ENCODE measurements at regions not wholly inside any gene's neighbourhood (a gene's known extent, or its start where the extent isn't known, plus 50 kb on each side); places are given as distances from the start of the nearest gene placed in this dataset.

DNA sequence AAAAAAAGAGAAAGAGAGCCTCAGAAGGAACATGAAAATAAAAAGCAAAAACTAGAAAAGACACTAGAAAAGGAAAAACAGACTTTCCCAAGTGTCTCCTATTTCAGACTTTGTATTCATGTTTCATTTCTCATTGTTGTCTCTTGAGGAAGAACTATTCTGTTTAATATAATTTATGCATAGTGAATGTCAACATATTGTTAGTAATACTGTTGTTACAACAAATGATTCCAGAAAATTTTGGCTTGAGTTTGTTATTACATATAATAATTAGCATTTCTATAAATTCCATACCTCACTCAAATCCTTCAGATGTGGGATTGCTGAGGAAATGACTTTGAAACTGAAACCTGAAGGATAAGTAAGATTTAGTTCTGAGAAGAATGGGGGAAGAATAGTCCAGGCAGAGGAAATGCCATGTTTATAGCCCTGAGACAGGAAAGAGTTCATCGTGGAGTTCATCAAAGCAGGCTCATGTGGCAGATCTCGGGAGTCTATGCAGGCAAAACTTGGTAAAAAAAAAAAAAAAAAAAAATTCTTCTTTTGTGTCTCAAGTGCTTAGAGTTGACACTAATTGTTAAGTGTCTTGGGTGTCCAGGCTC lies 53.1 kb upstream of the EIF2S2 start:
- ChIA-PET POLR2A (no interaction called here), CTCF (no interaction called here)
- no TSS peak for BruUV-seq (replicated peaks)

DNA sequence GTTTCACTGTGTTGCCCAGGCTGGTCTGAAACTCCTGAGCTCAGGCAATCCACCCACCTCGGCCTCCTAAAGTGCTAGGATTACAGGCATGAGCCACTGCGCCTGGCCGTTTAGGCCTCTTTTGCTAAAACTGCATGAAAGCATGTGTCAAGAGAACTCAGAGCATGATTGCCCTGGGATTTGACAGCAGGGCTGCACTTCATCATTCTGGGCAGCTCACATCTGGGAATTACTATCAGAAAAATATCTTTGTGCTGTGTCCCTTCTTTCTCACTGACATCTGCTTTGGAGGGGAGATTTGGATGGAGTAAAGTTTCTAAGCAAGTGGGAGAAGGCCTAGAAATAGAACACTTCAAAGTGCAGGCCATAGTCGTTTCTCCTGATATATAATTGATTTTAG lies 59.6 kb upstream of the EIF2S2 start:
- ChIA-PET POLR2A (interaction anchor here (0.6 to 0.7 kb wide), 2 partner anchors 45 to 160 kb away, joined by 3 to 6 read pairs; no protein-coding TSS in a partner anchor), CTCF (no interaction called here)
- Histone ChIP-seq H3K36me3 (ENCODE audit: control insufficient read depth, insufficient read depth, low read length) (no peaks in the 10 kb centered on the region), H3K9me3 (ENCODE audit: control insufficient read depth, insufficient read depth, low read depth, low read length) (no peaks in the 10 kb centered on the region), H3K27ac (ENCODE audit: low read length) (no peak overlapping the region), H3K27me3 (ENCODE audit: control insufficient read depth, insufficient read depth, low read length) (0 out of 2 replicates have a peak, but pooled peaks cover 3% of the 10 kb centered on the region), H3K4me1 (ENCODE audit: control insufficient read depth, insufficient read depth, low read length) (no peaks in the 10 kb centered on the region), H3K4me3 (ENCODE audit: low read depth in 2 of 2, low read length in 2 of 2) (no peak overlapping the region)
- in situ Hi-C loops (cut with HindIII; ENCODE audit: low pct_unique_long_range_greater_than_20kb, low sequenced_read_pairs), result no loop called here
- TF ChIP-seq POLR2AphosphoS5 (IDR thresholded peaks at IDR 0.05; ENCODE audit: low read depth, low read length) (no peak), TCF7L2 (IDR thresholded peaks at IDR 0.05; ENCODE audit: low read depth, low read length) (no peak), SIN3A (IDR thresholded peaks at IDR 0.05; ENCODE audit: borderline replicate concordance, insufficient read depth, low read depth, low read length) (no peak)
- TF ChIP-seq, protein P1, sequence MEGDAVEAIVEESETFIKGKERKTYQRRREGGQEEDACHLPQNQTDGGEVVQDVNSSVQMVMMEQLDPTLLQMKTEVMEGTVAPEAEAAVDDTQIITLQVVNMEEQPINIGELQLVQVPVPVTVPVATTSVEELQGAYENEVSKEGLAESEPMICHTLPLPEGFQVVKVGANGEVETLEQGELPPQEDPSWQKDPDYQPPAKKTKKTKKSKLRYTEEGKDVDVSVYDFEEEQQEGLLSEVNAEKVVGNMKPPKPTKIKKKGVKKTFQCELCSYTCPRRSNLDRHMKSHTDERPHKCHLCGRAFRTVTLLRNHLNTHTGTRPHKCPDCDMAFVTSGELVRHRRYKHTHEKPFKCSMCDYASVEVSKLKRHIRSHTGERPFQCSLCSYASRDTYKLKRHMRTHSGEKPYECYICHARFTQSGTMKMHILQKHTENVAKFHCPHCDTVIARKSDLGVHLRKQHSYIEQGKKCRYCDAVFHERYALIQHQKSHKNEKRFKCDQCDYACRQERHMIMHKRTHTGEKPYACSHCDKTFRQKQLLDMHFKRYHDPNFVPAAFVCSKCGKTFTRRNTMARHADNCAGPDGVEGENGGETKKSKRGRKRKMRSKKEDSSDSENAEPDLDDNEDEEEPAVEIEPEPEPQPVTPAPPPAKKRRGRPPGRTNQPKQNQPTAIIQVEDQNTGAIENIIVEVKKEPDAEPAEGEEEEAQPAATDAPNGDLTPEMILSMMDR (IDR thresholded peaks at IDR 0.05), result no peak
- TF ChIP-seq, protein P2, sequence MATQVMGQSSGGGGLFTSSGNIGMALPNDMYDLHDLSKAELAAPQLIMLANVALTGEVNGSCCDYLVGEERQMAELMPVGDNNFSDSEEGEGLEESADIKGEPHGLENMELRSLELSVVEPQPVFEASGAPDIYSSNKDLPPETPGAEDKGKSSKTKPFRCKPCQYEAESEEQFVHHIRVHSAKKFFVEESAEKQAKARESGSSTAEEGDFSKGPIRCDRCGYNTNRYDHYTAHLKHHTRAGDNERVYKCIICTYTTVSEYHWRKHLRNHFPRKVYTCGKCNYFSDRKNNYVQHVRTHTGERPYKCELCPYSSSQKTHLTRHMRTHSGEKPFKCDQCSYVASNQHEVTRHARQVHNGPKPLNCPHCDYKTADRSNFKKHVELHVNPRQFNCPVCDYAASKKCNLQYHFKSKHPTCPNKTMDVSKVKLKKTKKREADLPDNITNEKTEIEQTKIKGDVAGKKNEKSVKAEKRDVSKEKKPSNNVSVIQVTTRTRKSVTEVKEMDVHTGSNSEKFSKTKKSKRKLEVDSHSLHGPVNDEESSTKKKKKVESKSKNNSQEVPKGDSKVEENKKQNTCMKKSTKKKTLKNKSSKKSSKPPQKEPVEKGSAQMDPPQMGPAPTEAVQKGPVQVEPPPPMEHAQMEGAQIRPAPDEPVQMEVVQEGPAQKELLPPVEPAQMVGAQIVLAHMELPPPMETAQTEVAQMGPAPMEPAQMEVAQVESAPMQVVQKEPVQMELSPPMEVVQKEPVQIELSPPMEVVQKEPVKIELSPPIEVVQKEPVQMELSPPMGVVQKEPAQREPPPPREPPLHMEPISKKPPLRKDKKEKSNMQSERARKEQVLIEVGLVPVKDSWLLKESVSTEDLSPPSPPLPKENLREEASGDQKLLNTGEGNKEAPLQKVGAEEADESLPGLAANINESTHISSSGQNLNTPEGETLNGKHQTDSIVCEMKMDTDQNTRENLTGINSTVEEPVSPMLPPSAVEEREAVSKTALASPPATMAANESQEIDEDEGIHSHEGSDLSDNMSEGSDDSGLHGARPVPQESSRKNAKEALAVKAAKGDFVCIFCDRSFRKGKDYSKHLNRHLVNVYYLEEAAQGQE (IDR thresholded peaks at IDR 0.05; ENCODE audit: insufficient read depth in 1 of 2, low read depth in 2 of 2, low read length in 1 of 2), result no peak
- intact Hi-C loops (cut with micrococcal nuclease; ENCODE audit: unreplicated experiment), result no loop called here
- BruUV-seq (replicated peaks), result no TSS peak
- DNase-seq (ENCODE audit: low read depth, low spot score), result no peak
- ATAC-seq, result no peak

More for the DNA sequence above, 53.1 kb upstream of the EIF2S2 start:
- DNase-seq (ENCODE audit: low read depth, low spot score) (no peak), ATAC-seq (no peak)
- Histone ChIP-seq H3K27me3 (ENCODE audit: control insufficient read depth, insufficient read depth, low read length) (no peaks in the 10 kb centered on the region), H3K27ac (ENCODE audit: low read length) (no peak overlapping the region), H3K36me3 (ENCODE audit: control insufficient read depth, insufficient read depth, low read length) (no peaks in the 10 kb centered on the region), H3K4me1 (ENCODE audit: control insufficient read depth, insufficient read depth, low read length) (no peaks in the 10 kb centered on the region), H3K9me3 (ENCODE audit: control insufficient read depth, insufficient read depth, low read depth, low read length) (no peaks in the 10 kb centered on the region), H3K4me3 (ENCODE audit: low read depth in 2 of 2, low read length in 2 of 2) (no peak overlapping the region)
- intact Hi-C loops (cut with micrococcal nuclease; ENCODE audit: unreplicated experiment), result no loop called here
- in situ Hi-C loops (cut with HindIII; ENCODE audit: low pct_unique_long_range_greater_than_20kb, low sequenced_read_pairs), result no loop called here
- TF ChIP-seq POLR2AphosphoS5 (IDR thresholded peaks at IDR 0.05; ENCODE audit: low read depth, low read length) (no peak), TCF7L2 (IDR thresholded peaks at IDR 0.05; ENCODE audit: low read depth, low read length) (no peak), SIN3A (IDR thresholded peaks at IDR 0.05; ENCODE audit: borderline replicate concordance, insufficient read depth, low read depth, low read length) (no peak)
- TF ChIP-seq, protein P1 (IDR thresholded peaks at IDR 0.05), result no peak
- TF ChIP-seq, protein P2 (IDR thresholded peaks at IDR 0.05; ENCODE audit: insufficient read depth in 1 of 2, low read depth in 2 of 2, low read length in 1 of 2), result no peak
